OCI-LY3 (cell line): ENCODE measurements at regions not wholly inside any gene's neighbourhood (a gene's known extent, or its start where the extent isn't known, plus 50 kb on each side); places are given as distances from the start of the nearest gene placed in this dataset.
A peak's percentile ranks its signal among the peaks of the same experiment; 100 is the strongest.

Source experiments
- EZH2phosphoT487 ChIP-seq: fragments of 200-600 bp; shearing (Covaris generic); IDR thresholded peaks from 2 replicates; pipeline ENCODE4 v1.6.1; 2018; ENCODE audit warnings: antibody characterized with exemption, mixed run types, low read depth
- TF ChIP-seq, protein P1 (sequence below): fragments of 200-600, 300-600 bp; sonication (generic); IDR thresholded peaks from 2 replicates; pipeline ENCODE4 v1.5.1; 2014; ENCODE audit warnings: antibody characterized with exemption, low read length, low read depth

- TF ChIP-seq, protein P1, sequence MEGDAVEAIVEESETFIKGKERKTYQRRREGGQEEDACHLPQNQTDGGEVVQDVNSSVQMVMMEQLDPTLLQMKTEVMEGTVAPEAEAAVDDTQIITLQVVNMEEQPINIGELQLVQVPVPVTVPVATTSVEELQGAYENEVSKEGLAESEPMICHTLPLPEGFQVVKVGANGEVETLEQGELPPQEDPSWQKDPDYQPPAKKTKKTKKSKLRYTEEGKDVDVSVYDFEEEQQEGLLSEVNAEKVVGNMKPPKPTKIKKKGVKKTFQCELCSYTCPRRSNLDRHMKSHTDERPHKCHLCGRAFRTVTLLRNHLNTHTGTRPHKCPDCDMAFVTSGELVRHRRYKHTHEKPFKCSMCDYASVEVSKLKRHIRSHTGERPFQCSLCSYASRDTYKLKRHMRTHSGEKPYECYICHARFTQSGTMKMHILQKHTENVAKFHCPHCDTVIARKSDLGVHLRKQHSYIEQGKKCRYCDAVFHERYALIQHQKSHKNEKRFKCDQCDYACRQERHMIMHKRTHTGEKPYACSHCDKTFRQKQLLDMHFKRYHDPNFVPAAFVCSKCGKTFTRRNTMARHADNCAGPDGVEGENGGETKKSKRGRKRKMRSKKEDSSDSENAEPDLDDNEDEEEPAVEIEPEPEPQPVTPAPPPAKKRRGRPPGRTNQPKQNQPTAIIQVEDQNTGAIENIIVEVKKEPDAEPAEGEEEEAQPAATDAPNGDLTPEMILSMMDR, result peak; percentile 98
- no peak for TF ChIP-seq EZH2phosphoT487
Measured at GRCh38 chr18:43661570-43661969, 384.3 kb upstream of the SYT4 start.
